ENCODE measurements at regions not wholly inside any gene's neighbourhood (a gene's known extent, or its start where the extent isn't known, plus 50 kb on each side); places are given as distances from the start of the nearest gene placed in this dataset.

GRCh38 chr7:52962402-52963076 is 72.9 kb upstream of the POM121L12 start:
- TF ChIP-seq GATA3 (IDR thresholded peaks at IDR 0.05; ENCODE audit: low read depth, low read length) (no peak), GATA2 (IDR thresholded peaks at IDR 0.05; ENCODE audit: low read depth, low read length) (no peak)
